ENCODE measurements at regions not wholly inside any gene's neighbourhood (a gene's known extent, or its start where the extent isn't known, plus 50 kb on each side); places are given as distances from the start of the nearest gene placed in this dataset.
"Not testable (repeated sequence)": the region's sequence is repeated elsewhere in the genome, so short reads cannot be mapped to it uniquely, and the experiment has no call there.

DNA sequence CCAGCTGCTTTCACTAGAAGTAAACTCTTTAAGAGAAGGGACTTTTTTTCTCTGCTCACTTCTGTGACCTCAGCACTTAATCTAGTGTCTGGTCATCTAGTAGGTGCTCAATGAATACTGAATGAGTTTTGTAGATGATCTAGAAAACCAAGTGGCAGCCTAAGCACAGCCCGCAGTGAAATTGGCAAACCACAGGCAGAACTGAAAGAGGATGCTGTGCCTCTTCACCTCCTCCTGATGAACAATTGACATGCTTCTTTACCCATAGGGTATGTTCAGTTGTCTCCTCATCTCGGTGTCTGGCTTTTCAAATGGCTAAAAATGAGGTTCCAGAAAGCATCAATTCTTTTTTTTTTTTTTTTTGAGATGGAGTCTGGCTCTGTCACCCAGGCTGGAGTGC lies 399.5 kb downstream of the RMST start:
- Mint-ChIP-seq H3K27ac (no peak overlapping the region), H3K36me3 (ENCODE audit: low read depth) (no peaks in the 10 kb centered on the region; the same call in 1 of the 2 replicates), H3K27me3 (ENCODE audit: insufficient read depth) (no peaks in the 10 kb centered on the region), H3K4me3 (no peak overlapping the region), H3K4me1 (ENCODE audit: low read depth) (no peaks in the 10 kb centered on the region), H3K9me3 (peaks cover 41% of the 10 kb centered on the region)
- TF ChIP-seq, protein P1, sequence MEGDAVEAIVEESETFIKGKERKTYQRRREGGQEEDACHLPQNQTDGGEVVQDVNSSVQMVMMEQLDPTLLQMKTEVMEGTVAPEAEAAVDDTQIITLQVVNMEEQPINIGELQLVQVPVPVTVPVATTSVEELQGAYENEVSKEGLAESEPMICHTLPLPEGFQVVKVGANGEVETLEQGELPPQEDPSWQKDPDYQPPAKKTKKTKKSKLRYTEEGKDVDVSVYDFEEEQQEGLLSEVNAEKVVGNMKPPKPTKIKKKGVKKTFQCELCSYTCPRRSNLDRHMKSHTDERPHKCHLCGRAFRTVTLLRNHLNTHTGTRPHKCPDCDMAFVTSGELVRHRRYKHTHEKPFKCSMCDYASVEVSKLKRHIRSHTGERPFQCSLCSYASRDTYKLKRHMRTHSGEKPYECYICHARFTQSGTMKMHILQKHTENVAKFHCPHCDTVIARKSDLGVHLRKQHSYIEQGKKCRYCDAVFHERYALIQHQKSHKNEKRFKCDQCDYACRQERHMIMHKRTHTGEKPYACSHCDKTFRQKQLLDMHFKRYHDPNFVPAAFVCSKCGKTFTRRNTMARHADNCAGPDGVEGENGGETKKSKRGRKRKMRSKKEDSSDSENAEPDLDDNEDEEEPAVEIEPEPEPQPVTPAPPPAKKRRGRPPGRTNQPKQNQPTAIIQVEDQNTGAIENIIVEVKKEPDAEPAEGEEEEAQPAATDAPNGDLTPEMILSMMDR (IDR thresholded peaks at IDR 0.05) = no peak
- DNase-seq = no peak

DNA sequence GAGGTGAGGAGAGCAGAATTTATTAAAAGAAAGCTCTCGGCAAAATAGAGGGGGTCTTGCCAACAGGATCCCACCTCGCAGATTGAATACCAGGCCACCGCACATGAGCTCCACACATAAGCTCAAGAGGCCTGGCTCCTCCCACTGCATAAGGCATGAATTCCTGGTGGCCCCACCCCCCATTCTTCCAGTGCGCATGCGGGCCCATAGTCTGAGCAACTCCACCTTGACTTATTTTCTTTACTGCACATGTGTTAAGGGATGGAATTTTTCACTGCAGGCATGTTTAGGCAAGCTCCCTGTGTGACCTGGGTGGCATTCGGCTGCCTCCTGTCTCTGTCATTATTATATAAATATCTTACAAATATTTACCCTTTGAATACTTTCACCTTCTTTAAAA lies 412.5 kb downstream of the RMST start:
- Mint-ChIP-seq H3K27me3 (ENCODE audit: insufficient read depth) (no peaks in the 10 kb centered on the region), H3K27ac (no peak overlapping the region), H3K4me3 (no peak overlapping the region), H3K36me3 (ENCODE audit: low read depth) (no peaks in the 10 kb centered on the region), H3K9me3 (peaks cover 34% of the 10 kb centered on the region), H3K4me1 (ENCODE audit: low read depth) (no peaks in the 10 kb centered on the region)
- TF ChIP-seq, protein P1 (IDR thresholded peaks at IDR 0.05) = no peak
- DNase-seq = no peak

DNA sequence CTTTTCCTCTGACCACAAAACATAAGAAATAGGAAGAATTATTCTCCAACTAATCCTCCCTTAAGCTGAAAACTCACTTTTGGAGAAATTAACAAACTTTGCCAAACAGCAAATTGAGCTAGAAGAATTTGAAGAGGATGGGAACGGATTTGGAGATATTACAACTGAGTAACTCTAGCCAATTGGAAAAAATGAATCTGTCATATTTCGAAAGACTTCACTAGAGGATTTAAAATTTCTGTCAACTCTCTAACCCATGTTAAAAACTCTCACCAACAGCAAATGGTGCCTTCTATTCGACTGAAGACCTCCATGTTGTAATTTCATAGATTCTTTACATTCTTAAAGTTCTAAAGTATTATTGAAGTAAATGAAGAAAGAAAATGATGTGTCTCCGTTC lies 414.2 kb downstream of the RMST start:
- no peaks in the 10 kb centered on the region for H3K27me3 Mint-ChIP-seq (ENCODE audit: insufficient read depth)
- no peak overlapping the region for H3K27ac Mint-ChIP-seq
- TF ChIP-seq, protein P1 (IDR thresholded peaks at IDR 0.05) = no peak
- DNase-seq = no peak
- no peaks in the 10 kb centered on the region for H3K4me1 Mint-ChIP-seq (ENCODE audit: low read depth)
- H3K4me3 Mint-ChIP-seq = no peak overlapping the region
- no peaks in the 10 kb centered on the region for H3K36me3 Mint-ChIP-seq (ENCODE audit: low read depth)
- H3K9me3 Mint-ChIP-seq = peaks cover 28% of the 10 kb centered on the region

DNA sequence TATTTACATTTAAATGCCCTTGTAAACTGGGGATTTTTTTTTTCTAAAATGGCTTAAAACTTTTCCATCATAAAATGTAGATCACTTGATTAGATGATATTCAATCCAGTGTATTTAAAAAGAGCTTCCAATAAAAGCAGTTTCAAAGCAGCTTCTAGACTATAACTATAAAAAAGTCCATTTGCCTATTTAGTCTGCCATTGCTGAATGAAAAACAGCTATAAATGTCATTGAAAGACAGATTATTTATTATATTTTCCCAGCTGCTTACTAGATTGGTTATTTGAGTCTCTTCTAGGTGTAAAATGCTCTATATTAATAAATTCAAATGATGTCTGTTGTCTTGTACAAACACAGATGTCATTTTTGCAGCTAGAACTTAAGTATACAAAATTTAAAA lies 414.8 kb downstream of the RMST start:
- Mint-ChIP-seq H3K4me3 (no peak overlapping the region), H3K27me3 (ENCODE audit: insufficient read depth) (no peaks in the 10 kb centered on the region), H3K4me1 (ENCODE audit: low read depth) (no peaks in the 10 kb centered on the region), H3K27ac (no peak overlapping the region), H3K9me3 (peaks cover 29% of the 10 kb centered on the region), H3K36me3 (ENCODE audit: low read depth) (no peaks in the 10 kb centered on the region)
- DNase-seq = no peak
- TF ChIP-seq, protein P1 (IDR thresholded peaks at IDR 0.05) = no peak

DNA sequence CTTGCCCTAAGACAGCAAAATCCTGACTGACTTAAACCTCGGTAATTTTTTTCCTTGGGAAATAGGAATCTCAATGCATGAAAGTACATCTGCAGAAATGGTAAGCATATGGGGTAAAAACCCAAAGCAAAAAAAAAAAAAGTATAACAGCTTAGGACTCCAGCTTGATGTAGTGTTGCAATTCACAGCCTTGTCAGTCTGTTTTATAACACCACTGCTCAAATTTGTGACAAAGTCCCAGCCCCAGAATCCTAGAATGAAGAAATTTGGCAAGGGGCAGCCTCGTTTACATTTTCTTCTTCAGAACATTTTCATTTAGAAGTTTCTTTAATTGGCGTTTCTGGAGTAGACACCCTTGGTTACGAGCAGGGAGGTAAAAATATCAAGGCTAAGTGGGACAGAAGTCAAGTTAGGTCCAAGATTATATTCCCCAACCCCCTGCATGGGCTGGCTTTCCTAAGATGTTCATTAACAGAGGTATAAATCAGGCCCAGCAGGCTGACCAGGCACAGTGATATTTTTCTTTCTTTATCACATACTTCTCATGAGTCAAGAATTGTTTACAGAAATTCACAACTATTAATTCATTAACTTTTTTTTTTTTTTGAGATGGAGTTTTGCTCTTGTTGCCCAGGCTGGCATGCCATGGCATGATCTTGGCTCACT lies 424.0 kb downstream of the RMST start:
- H3K4me3 Mint-ChIP-seq = no peak overlapping the region
- DNase-seq = no peak
- H3K9me3 Mint-ChIP-seq = peaks cover 46% of the 10 kb centered on the region
- no peaks in the 10 kb centered on the region for H3K4me1 Mint-ChIP-seq (ENCODE audit: low read depth)
- no peaks in the 10 kb centered on the region for H3K27me3 Mint-ChIP-seq (ENCODE audit: insufficient read depth)
- TF ChIP-seq, protein P1 (IDR thresholded peaks at IDR 0.05) = no peak
- no peaks in the 10 kb centered on the region for H3K36me3 Mint-ChIP-seq (ENCODE audit: low read depth)
- no peak overlapping the region for H3K27ac Mint-ChIP-seq

DNA sequence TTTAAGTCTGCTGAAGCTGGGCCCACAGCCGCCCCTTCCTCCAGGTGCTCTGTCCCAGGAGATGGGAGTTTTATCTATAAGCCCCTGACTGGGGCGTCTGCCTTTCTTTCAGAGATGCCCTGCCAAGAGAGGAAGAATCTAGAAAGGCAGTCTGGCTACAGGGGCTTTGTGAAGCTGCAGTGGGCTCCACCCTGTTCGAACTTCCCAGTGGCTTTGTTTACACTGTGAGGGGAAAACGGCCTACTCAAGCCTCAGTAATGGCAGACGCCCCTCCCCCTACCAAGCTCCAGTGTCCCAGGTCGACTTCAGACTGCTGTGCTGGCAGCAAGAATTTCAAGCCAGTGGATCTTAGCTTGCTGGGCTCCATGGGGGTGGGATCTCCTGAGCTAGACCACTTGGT lies 435.3 kb downstream of the RMST start:
- H3K36me3 Mint-ChIP-seq (ENCODE audit: low read depth); H3K4me3 Mint-ChIP-seq; H3K27me3 Mint-ChIP-seq (ENCODE audit: insufficient read depth); H3K27ac Mint-ChIP-seq; DNase-seq; H3K4me1 Mint-ChIP-seq (ENCODE audit: low read depth): not testable (repeated sequence)
- peaks cover 50% of the 10 kb centered on the region for H3K9me3 Mint-ChIP-seq
